OCI-LY3 (cell line): ENCODE measurements at regions not wholly inside any gene's neighbourhood (a gene's known extent, or its start where the extent isn't known, plus 50 kb on each side); places are given as distances from the start of the nearest gene placed in this dataset.
A peak's percentile ranks its signal among the peaks of the same experiment; 100 is the strongest.

Experiments
- H2AFZ ChIP-seq: fragments of 200-600, 300-600 bp; shearing (Covaris generic); 2 replicates; pipeline ENCODE4 v1.6.0; 2014; ENCODE audit warnings: antibody characterized with exemption, low read depth, low read length
- H3K27ac ChIP-seq: fragments of 200-600, 300-600 bp; sonication (generic); 2 replicates; pipeline ENCODE4 v1.5.1; 2014; ENCODE audit warnings: mild to moderate bottlenecking, low read length, moderate library complexity, mixed read lengths
- H3K27me3 ChIP-seq: fragments of 200-600, 300-600 bp; sonication (generic); 2 replicates; pipeline ENCODE4 v1.6.1; 2014; ENCODE audit warnings: low read depth, low read length, mixed read lengths
- H3K36me3 ChIP-seq: fragments of 200-600, 300-600 bp; sonication (generic); replicated peaks from 2 replicates; pipeline ENCODE3; 2014; ENCODE audit warnings: low read depth, low read length, mixed read lengths
- H3K4me1 ChIP-seq: fragments of 300-600, 200-600 bp; sonication (generic); 2 replicates; pipeline ENCODE4 v1.6.1; 2014; ENCODE audit warnings: low read length, mixed read lengths
- H3K4me2 ChIP-seq: fragments of 200-600, 300-600 bp; sonication (generic); 2 replicates; pipeline ENCODE4 v1.6.1; 2014; ENCODE audit warnings: low read length, mixed read lengths
- H3K4me3 ChIP-seq: fragments of 300-600, 200-600 bp; sonication (generic); 2 replicates; pipeline ENCODE4 v1.5.1; 2014; ENCODE audit warnings: antibody characterized with exemption, mild to moderate bottlenecking, low read length, moderate library complexity
- H3K79me2 ChIP-seq: fragments of 300-600, 200-600 bp; shearing (Covaris generic); 2 replicates; pipeline ENCODE4 v1.6.1; 2014; ENCODE audit warnings: mild to moderate bottlenecking, low read length, mixed read lengths
- H3K9ac ChIP-seq: fragments of 300-600, 200-600 bp; shearing (Covaris generic); 2 replicates; pipeline ENCODE4 v1.6.0; 2014; ENCODE audit warnings: mild to moderate bottlenecking, low read length, moderate library complexity
- H3K9me3 ChIP-seq: fragments of 200-600, 300-600 bp; shearing (Covaris generic); 2 replicates; pipeline ENCODE4 v1.6.1; 2014; ENCODE audit warnings: low read length, mixed read lengths; ENCODE audit not compliant: insufficient read depth
- H4K20me1 ChIP-seq: fragments of 200-600, 300-600 bp; sonication (generic); 2 replicates; pipeline ENCODE4 v1.6.1; 2016; ENCODE audit warnings: low read length, mixed read lengths; ENCODE audit not compliant: insufficient read depth
- CTCF ChIP-seq: fragments of 200-600, 300-600 bp; sonication (generic); IDR thresholded peaks from 2 replicates; pipeline ENCODE4 v1.5.1; 2014; ENCODE audit warnings: antibody characterized with exemption, low read length, low read depth
- EZH2phosphoT487 ChIP-seq: fragments of 200-600 bp; shearing (Covaris generic); IDR thresholded peaks from 2 replicates; pipeline ENCODE4 v1.6.1; 2018; ENCODE audit warnings: antibody characterized with exemption, mixed run types, low read depth

- no peak for TF ChIP-seq CTCF
- Histone ChIP-seq H3K36me3 (no peaks in the 10 kb centered on the region), H3K4me3 (no peak overlapping the region), H3K9ac (no peak overlapping the region), H4K20me1 (no peaks in the 10 kb centered on the region), H2AFZ (no peak overlapping the region), H3K79me2 (no peaks in the 10 kb centered on the region), H3K27ac (no peak overlapping the region), H3K27me3 (no peaks in the 10 kb centered on the region), H3K9me3 (no peaks in the 10 kb centered on the region), H3K4me1 (no peaks in the 10 kb centered on the region), H3K4me2 (no peak overlapping the region)
Observed at GRCh38 chr12:65684906-65685305, 139.4 kb upstream of the HMGA2 start.

- TF ChIP-seq EZH2phosphoT487 (no peak), CTCF (peak; percentile 55)
- Histone ChIP-seq H3K27ac (no peak overlapping the region), H3K36me3 (no peaks in the 10 kb centered on the region), H3K4me3 (no peak overlapping the region), H2AFZ (no peak overlapping the region), H4K20me1 (no peaks in the 10 kb centered on the region), H3K9me3 (no peaks in the 10 kb centered on the region), H3K27me3 (no peaks in the 10 kb centered on the region), H3K79me2 (no peaks in the 10 kb centered on the region), H3K4me2 (no peak overlapping the region), H3K9ac (no peak overlapping the region), H3K4me1 (no peaks in the 10 kb centered on the region)
Observed at GRCh38 chr12:65685514-65685913, 138.8 kb upstream of the HMGA2 start.

GRCh38 chr12:65689508-65689907 lies 134.8 kb upstream of the HMGA2 start:
- no peaks in the 10 kb centered on the region for H4K20me1 ChIP-seq
- no peaks in the 10 kb centered on the region for H3K4me1 ChIP-seq
- no peak overlapping the region for H3K9ac ChIP-seq
- no peaks in the 10 kb centered on the region for H3K9me3 ChIP-seq
- no peak overlapping the region for H3K4me3 ChIP-seq
- H3K27me3 ChIP-seq: 0 out of 2 replicates have a peak, but pooled peaks cover 7% of the 10 kb centered on the region
- H3K36me3 ChIP-seq: no peaks in the 10 kb centered on the region
- no peak overlapping the region for H3K4me2 ChIP-seq
- no peak overlapping the region for H3K27ac ChIP-seq
- TF ChIP-seq CTCF: no peak
- no peak for TF ChIP-seq EZH2phosphoT487
- no peaks in the 10 kb centered on the region for H3K79me2 ChIP-seq
- H2AFZ ChIP-seq: no peak overlapping the region

GRCh38 chr12:65690477-65690876 lies 133.8 kb upstream of the HMGA2 start:
- H3K9ac ChIP-seq: no peak overlapping the region
- H2AFZ ChIP-seq: no peak overlapping the region
- no peaks in the 10 kb centered on the region for H4K20me1 ChIP-seq
- H3K79me2 ChIP-seq: no peaks in the 10 kb centered on the region
- H3K9me3 ChIP-seq: no peaks in the 10 kb centered on the region
- H3K4me3 ChIP-seq: no peak overlapping the region
- no peak overlapping the region for H3K4me2 ChIP-seq
- H3K27ac ChIP-seq: no peak overlapping the region
- no peaks in the 10 kb centered on the region for H3K4me1 ChIP-seq
- no peak for TF ChIP-seq EZH2phosphoT487
- no peak for TF ChIP-seq CTCF
- no peaks in the 10 kb centered on the region for H3K36me3 ChIP-seq
- 0 out of 2 replicates have a peak, but pooled peaks cover 7% of the 10 kb centered on the region for H3K27me3 ChIP-seq
